Activated T-helper 17 cell treated with anti-CD3 and anti-CD28 coated beads, Interleukin-2, amount 50 U/mL, for 72 hours (primary cell): ENCODE measurements at regions not wholly inside any gene's neighbourhood (a gene's known extent, or its start where the extent isn't known, plus 50 kb on each side); places are given as distances from the start of the nearest gene placed in this dataset.

Experiments used
- ATAC-seq: fragments of 150-1000 bp; cut with Tn5 transposase; replicated peaks from 2 replicates; pipeline ENCODE4 v1.10.0; 2021; ENCODE audit warnings: mild to moderate bottlenecking, moderate library complexity
- H3K27ac Mint-ChIP-seq: one replicate; pipeline ENCODE4 v1.8.0; 2022; ENCODE audit warnings: mixed read lengths
- H3K27me3 Mint-ChIP-seq: one replicate; pipeline ENCODE4 v1.8.0; 2022; ENCODE audit warnings: mixed read lengths
- H3K36me3 Mint-ChIP-seq: one replicate; pipeline ENCODE4 v1.8.0; 2022; ENCODE audit warnings: low read depth, mild to moderate bottlenecking, mixed read lengths
- H3K4me1 Mint-ChIP-seq: one replicate; pipeline ENCODE4 v1.8.0; 2022; ENCODE audit warnings: mixed read lengths
- H3K4me3 Mint-ChIP-seq: one replicate; pipeline ENCODE4 v1.8.0; 2022; ENCODE audit warnings: mild to moderate bottlenecking, mixed read lengths
- H3K9me3 Mint-ChIP-seq: one replicate; pipeline ENCODE4 v1.8.0; 2022; ENCODE audit warnings: mixed read lengths

GRCh38 chr1:81588149-81588548 is 212.6 kb upstream of the ADGRL2 start:
- H3K4me1 Mint-ChIP-seq, result no peaks in the 10 kb centered on the region
- H3K36me3 Mint-ChIP-seq, result no peaks in the 10 kb centered on the region
- ATAC-seq, result no peak
- H3K9me3 Mint-ChIP-seq, result peaks cover 8% of the 10 kb centered on the region
- H3K27me3 Mint-ChIP-seq, result no peaks in the 10 kb centered on the region
- no peak overlapping the region for H3K4me3 Mint-ChIP-seq
- H3K27ac Mint-ChIP-seq, result no peak overlapping the region

DNA sequence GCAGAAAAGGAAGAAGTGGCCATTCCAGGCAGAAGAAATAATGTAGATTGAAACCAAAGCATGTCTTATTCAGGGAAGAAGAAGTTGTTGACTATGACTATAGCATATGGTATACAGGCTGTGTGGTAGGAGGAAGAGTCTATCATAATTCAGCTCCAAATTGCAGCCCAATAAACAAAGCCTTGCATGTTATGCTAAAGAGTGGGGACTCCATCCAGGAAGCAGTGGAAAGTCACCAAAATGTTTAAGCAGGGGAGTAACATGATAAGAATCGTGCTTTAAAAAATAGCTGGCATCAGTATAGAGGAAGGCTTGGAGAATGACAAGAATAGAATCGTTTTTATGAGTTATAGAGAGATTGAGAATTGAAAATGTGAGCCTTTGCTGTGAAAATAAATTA is 213.3 kb upstream of the ADGRL2 start:
- ATAC-seq, result no peak
- Mint-ChIP-seq H3K36me3 (no peaks in the 10 kb centered on the region), H3K4me1 (no peaks in the 10 kb centered on the region), H3K27ac (no peak overlapping the region), H3K4me3 (no peak overlapping the region), H3K9me3 (peaks cover 8% of the 10 kb centered on the region), H3K27me3 (no peaks in the 10 kb centered on the region)

DNA sequence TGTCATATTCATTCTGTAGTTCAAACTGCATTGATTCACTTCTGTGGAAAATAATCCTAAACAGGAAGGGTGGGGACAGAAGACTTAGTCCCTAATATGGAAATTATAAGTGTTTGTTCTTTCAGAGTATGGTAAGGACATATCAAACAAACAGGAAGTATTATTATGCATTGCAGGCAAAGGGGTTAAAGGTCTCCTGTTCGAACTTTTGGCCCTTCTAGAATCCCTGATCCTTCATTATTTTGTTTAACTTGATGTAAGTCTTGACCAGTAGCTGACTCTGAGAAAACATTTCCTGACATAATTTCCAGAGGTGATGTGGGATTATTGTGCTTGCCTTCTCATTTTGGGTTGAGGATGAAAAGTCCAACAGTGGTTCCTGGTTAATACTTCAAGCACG is 215.4 kb upstream of the ADGRL2 start:
- Mint-ChIP-seq H3K4me3 (no peak overlapping the region), H3K4me1 (no peaks in the 10 kb centered on the region), H3K27me3 (no peaks in the 10 kb centered on the region), H3K36me3 (no peaks in the 10 kb centered on the region), H3K9me3 (peaks cover 8% of the 10 kb centered on the region), H3K27ac (no peak overlapping the region)
- no peak for ATAC-seq

- no peak for ATAC-seq
- Mint-ChIP-seq H3K27me3 (no peaks in the 10 kb centered on the region), H3K4me1 (no peaks in the 10 kb centered on the region), H3K27ac (no peak overlapping the region), H3K36me3 (no peaks in the 10 kb centered on the region), H3K4me3 (no peak overlapping the region), H3K9me3 (peaks cover 8% of the 10 kb centered on the region)
Measured at GRCh38 chr1:81584398-81584797, 216.3 kb upstream of the ADGRL2 start.

DNA sequence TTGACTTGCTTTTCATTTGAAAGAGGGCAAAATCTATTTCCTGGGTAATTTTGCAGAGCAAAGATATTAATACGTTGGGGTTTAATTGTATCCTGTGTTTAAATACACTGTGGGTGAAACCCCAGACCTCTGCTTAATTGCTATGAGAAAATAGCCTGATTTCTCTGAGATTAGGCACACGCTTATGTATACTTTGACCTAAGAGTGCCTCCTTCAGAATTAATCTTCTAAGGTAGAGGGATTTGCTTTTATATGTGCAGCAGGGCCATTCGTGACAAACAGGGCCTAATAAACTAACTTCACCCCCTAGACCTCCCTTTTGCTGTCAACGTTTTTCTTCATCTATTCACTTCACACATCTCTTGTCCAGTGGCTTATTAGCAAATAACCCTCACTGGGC is 216.9 kb upstream of the ADGRL2 start:
- Mint-ChIP-seq H3K27me3 (no peaks in the 10 kb centered on the region), H3K4me1 (no peaks in the 10 kb centered on the region), H3K27ac (no peak overlapping the region), H3K36me3 (no peaks in the 10 kb centered on the region), H3K4me3 (no peak overlapping the region), H3K9me3 (peaks cover 10% of the 10 kb centered on the region)
- ATAC-seq, result no peak

DNA sequence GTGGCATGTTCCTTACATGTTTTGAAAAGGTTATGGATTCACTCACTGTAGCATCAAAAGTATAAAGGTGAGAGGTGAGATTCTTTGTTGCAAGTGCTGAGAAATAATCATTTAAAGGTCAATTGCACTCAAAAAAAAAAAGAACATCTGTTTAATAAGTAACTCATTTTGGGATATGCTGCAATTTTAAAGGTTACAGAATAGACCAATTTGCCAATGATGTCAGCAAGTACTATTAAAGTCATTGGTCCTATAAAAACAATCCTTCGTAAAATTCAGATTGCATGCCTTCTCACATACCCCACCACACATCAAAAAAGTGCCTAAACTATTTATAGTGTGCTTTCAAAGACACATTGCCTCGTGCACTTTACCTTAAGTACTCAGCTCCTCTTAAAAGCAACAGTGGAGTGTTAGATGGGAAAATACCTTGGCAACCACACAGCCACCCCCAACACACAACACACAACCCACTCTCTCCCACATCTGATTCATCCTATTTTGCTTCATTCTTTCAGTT is 218.2 kb upstream of the ADGRL2 start:
- H3K27ac Mint-ChIP-seq, result no peak overlapping the region
- no peak overlapping the region for H3K4me3 Mint-ChIP-seq
- no peaks in the 10 kb centered on the region for H3K4me1 Mint-ChIP-seq
- no peaks in the 10 kb centered on the region for H3K27me3 Mint-ChIP-seq
- peak; percentile 65 for ATAC-seq
- H3K36me3 Mint-ChIP-seq, result no peaks in the 10 kb centered on the region
- H3K9me3 Mint-ChIP-seq, result peaks cover 10% of the 10 kb centered on the region

- H3K4me3 Mint-ChIP-seq, result no peak overlapping the region
- no peak for ATAC-seq
- peaks cover 3% of the 10 kb centered on the region for H3K9me3 Mint-ChIP-seq
- no peaks in the 10 kb centered on the region for H3K27me3 Mint-ChIP-seq
- no peaks in the 10 kb centered on the region for H3K36me3 Mint-ChIP-seq
- no peaks in the 10 kb centered on the region for H3K4me1 Mint-ChIP-seq
- H3K27ac Mint-ChIP-seq, result no peak overlapping the region
Measured at GRCh38 chr1:81578867-81579266, 221.9 kb upstream of the ADGRL2 start.

- no peaks in the 10 kb centered on the region for H3K4me1 Mint-ChIP-seq
- H3K27me3 Mint-ChIP-seq, result no peaks in the 10 kb centered on the region
- ATAC-seq, result no peak
- H3K36me3 Mint-ChIP-seq, result no peaks in the 10 kb centered on the region
- H3K4me3 Mint-ChIP-seq, result no peak overlapping the region
- no peak overlapping the region for H3K27ac Mint-ChIP-seq
- peaks cover 3% of the 10 kb centered on the region for H3K9me3 Mint-ChIP-seq
Measured at GRCh38 chr1:81577004-81577697, 223.6 kb upstream of the ADGRL2 start.

DNA sequence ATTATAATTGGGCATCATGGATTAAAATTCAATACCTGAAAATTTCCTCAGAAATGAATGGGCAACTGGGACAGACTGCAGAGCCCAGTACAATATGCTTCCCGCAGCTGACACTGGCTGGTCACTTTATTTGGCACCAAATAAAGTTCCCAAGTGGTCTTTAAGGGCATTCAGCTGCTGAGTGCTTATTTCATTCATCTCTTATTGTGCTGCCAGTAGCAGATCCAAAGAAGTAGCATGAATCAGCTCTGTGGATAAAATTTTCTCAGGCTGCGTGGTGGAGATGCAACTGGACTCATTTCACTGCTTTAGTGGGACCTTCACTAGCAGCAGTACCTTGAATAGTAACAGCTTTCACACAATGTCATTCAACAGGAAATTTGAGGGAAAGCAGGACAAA is 226.3 kb upstream of the ADGRL2 start:
- no peak overlapping the region for H3K4me3 Mint-ChIP-seq
- no peak overlapping the region for H3K27ac Mint-ChIP-seq
- no peak for ATAC-seq
- no peaks in the 10 kb centered on the region for H3K27me3 Mint-ChIP-seq
- H3K9me3 Mint-ChIP-seq, result peaks cover 3% of the 10 kb centered on the region
- H3K4me1 Mint-ChIP-seq, result no peaks in the 10 kb centered on the region
- H3K36me3 Mint-ChIP-seq, result no peaks in the 10 kb centered on the region

GRCh38 chr1:81573458-81573857 is 227.3 kb upstream of the ADGRL2 start:
- Mint-ChIP-seq H3K27ac (no peak overlapping the region), H3K27me3 (no peaks in the 10 kb centered on the region), H3K4me1 (no peaks in the 10 kb centered on the region), H3K4me3 (no peak overlapping the region), H3K36me3 (no peaks in the 10 kb centered on the region), H3K9me3 (no peaks in the 10 kb centered on the region)
- no peak for ATAC-seq

- ATAC-seq, result no peak
- H3K27ac Mint-ChIP-seq, result no peak overlapping the region
- no peaks in the 10 kb centered on the region for H3K36me3 Mint-ChIP-seq
- H3K4me3 Mint-ChIP-seq, result no peak overlapping the region
- H3K9me3 Mint-ChIP-seq, result no peaks in the 10 kb centered on the region
- H3K4me1 Mint-ChIP-seq, result no peaks in the 10 kb centered on the region
- no peaks in the 10 kb centered on the region for H3K27me3 Mint-ChIP-seq
Measured at GRCh38 chr1:81571946-81572345, 228.8 kb upstream of the ADGRL2 start.

- H3K4me1 Mint-ChIP-seq, result no peaks in the 10 kb centered on the region
- H3K4me3 Mint-ChIP-seq, result no peak overlapping the region
- H3K27me3 Mint-ChIP-seq, result no peaks in the 10 kb centered on the region
- H3K36me3 Mint-ChIP-seq, result no peaks in the 10 kb centered on the region
- H3K9me3 Mint-ChIP-seq, result no peaks in the 10 kb centered on the region
- no peak overlapping the region for H3K27ac Mint-ChIP-seq
- ATAC-seq, result no peak
Measured at GRCh38 chr1:81569761-81570160, 231.0 kb upstream of the ADGRL2 start.

DNA sequence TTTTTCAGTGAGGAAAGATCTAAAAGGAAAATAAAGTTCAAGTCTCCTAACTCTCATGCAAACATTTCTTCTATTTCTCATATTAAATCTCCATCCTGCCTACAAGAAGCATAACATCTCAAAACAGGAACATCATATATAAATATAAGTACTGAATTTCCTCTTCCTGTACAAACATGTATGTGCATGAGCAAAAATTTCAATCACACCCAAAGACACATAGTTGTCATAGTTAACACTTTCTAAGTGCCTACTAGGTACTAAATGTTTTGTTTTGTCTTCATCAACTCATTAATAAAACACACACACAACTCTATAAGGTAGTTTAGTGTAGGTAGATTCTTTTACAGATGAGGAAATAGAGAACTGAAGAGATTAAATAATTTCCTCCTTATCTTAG is 237.1 kb upstream of the ADGRL2 start:
- Mint-ChIP-seq H3K36me3 (no peaks in the 10 kb centered on the region), H3K4me3 (no peak overlapping the region), H3K4me1 (no peaks in the 10 kb centered on the region), H3K27ac (no peak overlapping the region), H3K9me3 (peaks cover 5% of the 10 kb centered on the region), H3K27me3 (no peaks in the 10 kb centered on the region)
- ATAC-seq, result no peak

DNA sequence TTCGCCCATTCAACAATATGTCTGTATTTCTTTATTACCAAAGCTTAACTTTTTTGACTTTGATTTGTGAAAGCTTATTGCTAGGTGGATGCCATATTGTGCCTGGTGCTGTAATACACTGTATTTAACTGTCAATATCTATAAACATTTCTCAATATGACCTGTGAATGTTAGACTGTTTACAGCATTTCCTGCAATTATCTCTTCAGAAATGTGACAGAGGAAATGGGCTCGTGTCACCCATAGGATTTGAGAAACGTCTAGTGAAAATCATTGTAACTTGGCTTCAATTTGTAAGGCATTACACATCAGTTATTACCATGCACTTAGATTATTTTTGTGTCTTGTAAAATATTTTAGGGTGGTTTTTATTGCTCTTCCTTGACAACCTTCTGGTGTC is 237.8 kb upstream of the ADGRL2 start:
- no peak overlapping the region for H3K4me3 Mint-ChIP-seq

GRCh38 chr1:81560629-81561028 is 240.1 kb upstream of the ADGRL2 start:
- peaks cover 5% of the 10 kb centered on the region for H3K9me3 Mint-ChIP-seq
- H3K4me1 Mint-ChIP-seq, result no peaks in the 10 kb centered on the region
- H3K36me3 Mint-ChIP-seq, result no peaks in the 10 kb centered on the region
- no peak for ATAC-seq
- no peak overlapping the region for H3K27ac Mint-ChIP-seq
- H3K27me3 Mint-ChIP-seq, result no peaks in the 10 kb centered on the region
- H3K4me3 Mint-ChIP-seq, result no peak overlapping the region

More for the DNA sequence above, 237.8 kb upstream of the ADGRL2 start:
- Mint-ChIP-seq H3K27ac (no peak overlapping the region), H3K36me3 (no peaks in the 10 kb centered on the region), H3K4me1 (no peaks in the 10 kb centered on the region), H3K27me3 (no peaks in the 10 kb centered on the region), H3K9me3 (peaks cover 5% of the 10 kb centered on the region)
- no peak for ATAC-seq
